ENCODE measurements at regions not wholly inside any gene's neighbourhood (a gene's known extent, or its start where the extent isn't known, plus 50 kb on each side); places are given as distances from the start of the nearest gene placed in this dataset.

- Histone ChIP-seq H3K9ac (no peak overlapping the region), H4K20me1 (ENCODE audit: insufficient read depth) (no peaks in the 10 kb centered on the region), H3K9me2 (0 out of 2 replicates have a peak, but pooled peaks cover 4% of the 10 kb centered on the region), H3K4me2 (no peak overlapping the region), H3K36me3 (replicated peaks in 1 of 2; ENCODE audit: control insufficient read depth in 1 of 2, insufficient read depth in 2 of 2, low read length in 1 of 2) (no peaks in the 10 kb centered on the region), H2AFZ (ENCODE audit: low read depth) (no peak overlapping the region), H3K27me3 (ENCODE audit: insufficient read depth) (no peaks in the 10 kb centered on the region), H3K4me1 (ENCODE audit: control insufficient read depth in 1 of 2, insufficient read depth in 2 of 2, low read depth in 1 of 2, low read length in 1 of 2) (no peaks in the 10 kb centered on the region; a peak in 1 of 4 replicates), H3F3A (replicated peaks; ENCODE audit: insufficient read depth) (no peaks in the 10 kb centered on the region), H3K79me2 (ENCODE audit: insufficient read depth) (no peaks in the 10 kb centered on the region), H3K4me3 (ENCODE audit: low read depth in 2 of 2, low read length in 1 of 2) (no peak overlapping the region), H3K27ac (ENCODE audit: low read depth in 2 of 2, low read length in 1 of 2) (no peak overlapping the region), H3K9me3 (no peaks in the 10 kb centered on the region)
- POLR2A ChIA-PET, result no interaction called here
- no peak for DNase-seq
- WGBS (ENCODE audit: low lambda C conversion rate), result 31% methylated on average over 6 of the region's 6 CpGs
- TF ChIP-seq CTCF (IDR thresholded peaks at IDR 0.05), result no peak
- TF ChIP-seq ELF1 (IDR thresholded peaks at IDR 0.05), result no peak
- TF ChIP-seq TCF12 (IDR thresholded peaks at IDR 0.05), result no peak
- no peak for TF ChIP-seq MXI1 (IDR thresholded peaks at IDR 0.05; ENCODE audit: low read depth, low read length)
- TF ChIP-seq YY1 (IDR thresholded peaks at IDR 0.05; ENCODE audit: low read depth), result no peak
- TF ChIP-seq EP300 (IDR thresholded peaks at IDR 0.05; ENCODE audit: borderline replicate concordance in 1 of 2, low read depth in 1 of 2, low read length in 1 of 2), result no peak
- no peak for TF ChIP-seq FOXM1 (IDR thresholded peaks at IDR 0.05; ENCODE audit: low read depth)
- TF ChIP-seq IRF3 (IDR thresholded peaks at IDR 0.05; ENCODE audit: low read depth, low read length), result no peak
- CTCF ChIA-PET, result no interaction called here
Measured at GRCh38 chr5:111653408-111653807, 103.6 kb downstream of the NREP start.

GRCh38 chr5:111649516-111649915 is 107.5 kb downstream of the NREP start:
- Histone ChIP-seq H3K9ac (no peak overlapping the region), H3F3A (replicated peaks; ENCODE audit: insufficient read depth) (no peaks in the 10 kb centered on the region), H3K4me2 (no peak overlapping the region), H3K79me2 (ENCODE audit: insufficient read depth) (no peaks in the 10 kb centered on the region), H3K4me1 (ENCODE audit: control insufficient read depth in 1 of 2, insufficient read depth in 2 of 2, low read depth in 1 of 2, low read length in 1 of 2) (no peaks in the 10 kb centered on the region; a peak in 1 of 4 replicates), H3K4me3 (ENCODE audit: low read depth in 2 of 2, low read length in 1 of 2) (no peak overlapping the region), H3K9me3 (no peaks in the 10 kb centered on the region), H3K36me3 (replicated peaks in 1 of 2; ENCODE audit: control insufficient read depth in 1 of 2, insufficient read depth in 2 of 2, low read length in 1 of 2) (no peaks in the 10 kb centered on the region), H2AFZ (ENCODE audit: low read depth) (no peak overlapping the region), H3K27ac (ENCODE audit: low read depth in 2 of 2, low read length in 1 of 2) (no peak overlapping the region), H4K20me1 (ENCODE audit: insufficient read depth) (no peaks in the 10 kb centered on the region), H3K27me3 (ENCODE audit: insufficient read depth) (no peaks in the 10 kb centered on the region), H3K9me2 (no peaks in the 10 kb centered on the region)
- 33% methylated on average over 1 of the region's 1 CpG for WGBS (ENCODE audit: low lambda C conversion rate)
- POLR2A ChIA-PET, result no interaction called here
- TF ChIP-seq ELF1 (IDR thresholded peaks at IDR 0.05) (no peak), EZH2phosphoT487 (IDR thresholded peaks at IDR 0.05; ENCODE audit: borderline replicate concordance, low read depth) (no peak), USF1 (IDR thresholded peaks at IDR 0.05; ENCODE audit: borderline replicate concordance, low read depth) (no peak), ZBTB33 (IDR thresholded peaks at IDR 0.05; ENCODE audit: borderline replicate concordance, low read depth) (no peak), CTCF (IDR thresholded peaks at IDR 0.05) (no peak)
- CTCF ChIA-PET, result no interaction called here
- no peak for DNase-seq
